ENCODE measurements at regions not wholly inside any gene's neighbourhood (a gene's known extent, or its start where the extent isn't known, plus 50 kb on each side); places are given as distances from the start of the nearest gene placed in this dataset.
"Not testable (repeated sequence)": the region's sequence is repeated elsewhere in the genome, so short reads cannot be mapped to it uniquely, and the experiment has no call there.

DNA sequence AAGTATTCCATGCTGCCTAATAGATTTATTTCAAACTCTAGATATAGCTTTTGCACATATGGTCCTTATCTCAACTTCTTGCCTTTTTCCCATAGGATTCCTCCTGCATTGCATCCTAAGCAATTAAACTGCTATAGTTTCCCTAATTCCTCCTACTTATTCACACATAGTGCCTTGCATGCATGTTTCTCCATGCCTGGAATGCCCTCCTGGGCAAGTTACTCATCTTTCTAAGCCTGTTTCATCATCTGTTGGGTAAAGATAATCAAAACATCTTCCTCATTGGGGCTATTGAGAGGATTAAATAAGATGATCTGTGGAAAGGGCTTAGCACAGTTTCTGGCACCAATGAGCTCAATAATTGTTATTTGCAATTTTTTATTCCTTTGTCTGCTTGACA, 726.5 kb downstream of the SLC4A3 start:
- no peaks in the 10 kb centered on the region for H3K4me1 Mint-ChIP-seq
- peaks cover 1% of the 10 kb centered on the region for H3K9me3 Mint-ChIP-seq
- no peak overlapping the region for H3K27ac Mint-ChIP-seq
- no peak overlapping the region for H3K4me3 Mint-ChIP-seq
- H3K36me3 Mint-ChIP-seq: no peaks in the 10 kb centered on the region
- no peak for ATAC-seq (ENCODE audit: low read depth)
- no peaks in the 10 kb centered on the region for H3K27me3 Mint-ChIP-seq
- DNase-seq (ENCODE audit: low spot score in 2 of 2): no peak

DNA sequence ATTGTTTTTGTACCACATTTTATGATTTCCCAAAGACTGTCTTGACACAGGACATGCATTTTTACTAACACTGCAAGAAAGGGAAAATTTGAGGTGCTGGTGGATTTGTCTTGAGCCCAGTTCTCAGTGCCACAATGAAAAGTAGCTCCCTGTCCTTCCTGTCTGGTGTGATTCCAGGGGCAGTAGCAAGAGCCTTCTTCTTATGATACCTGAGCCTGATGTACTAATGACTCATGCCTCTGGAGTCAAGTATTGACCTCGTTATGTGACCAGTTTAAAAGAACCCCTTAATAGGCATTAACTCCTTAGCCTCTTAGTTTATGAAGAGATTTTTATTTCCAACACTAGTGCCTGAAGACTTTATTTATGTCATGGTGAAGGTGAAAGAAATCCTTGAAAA, 728.6 kb downstream of the SLC4A3 start:
- no peak for DNase-seq (ENCODE audit: low spot score in 2 of 2)
- H3K27ac Mint-ChIP-seq: no peak overlapping the region
- H3K9me3 Mint-ChIP-seq: peaks cover 1% of the 10 kb centered on the region
- no peak for ATAC-seq (ENCODE audit: low read depth)
- H3K36me3 Mint-ChIP-seq: no peaks in the 10 kb centered on the region
- no peak overlapping the region for H3K4me3 Mint-ChIP-seq
- H3K4me1 Mint-ChIP-seq: no peaks in the 10 kb centered on the region
- no peaks in the 10 kb centered on the region for H3K27me3 Mint-ChIP-seq

GRCh38 chr2:220365023-220365422, 737.6 kb downstream of the SLC4A3 start:
- Mint-ChIP-seq H3K4me3 (no peak overlapping the region), H3K36me3 (no peaks in the 10 kb centered on the region), H3K4me1 (no peaks in the 10 kb centered on the region), H3K27me3 (no peaks in the 10 kb centered on the region), H3K9me3 (peaks cover 4% of the 10 kb centered on the region), H3K27ac (no peak overlapping the region)
- ATAC-seq (ENCODE audit: low read depth) (no peak), DNase-seq (ENCODE audit: low spot score in 2 of 2) (no peak)

DNA sequence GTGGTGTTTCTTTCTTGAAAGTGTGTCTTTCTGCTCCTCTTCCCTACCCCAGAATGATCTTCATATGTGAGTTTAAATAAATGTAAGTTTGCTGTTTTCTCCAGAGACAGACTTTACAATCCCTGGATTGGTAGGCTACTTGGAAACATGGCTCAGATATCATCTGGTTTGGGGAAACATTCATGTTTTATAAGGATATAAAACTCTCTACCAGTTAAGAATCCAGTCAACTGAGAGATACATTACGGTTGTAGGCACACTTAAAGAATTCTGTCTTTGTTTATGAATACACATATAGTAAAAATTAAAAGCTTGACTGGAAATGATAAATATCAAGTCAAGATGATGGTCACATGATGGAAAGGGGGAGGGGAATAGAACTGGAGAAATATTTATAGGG, 739.3 kb downstream of the SLC4A3 start:
- H3K4me3 Mint-ChIP-seq: no peak overlapping the region
- no peak for ATAC-seq (ENCODE audit: low read depth)

GRCh38 chr2:220370764-220371163, 743.3 kb downstream of the SLC4A3 start:
- no peak for ATAC-seq (ENCODE audit: low read depth)
- H3K27ac Mint-ChIP-seq: no peak overlapping the region
- no peak for DNase-seq (ENCODE audit: low spot score in 2 of 2)
- no peak overlapping the region for H3K4me3 Mint-ChIP-seq
- no peaks in the 10 kb centered on the region for H3K4me1 Mint-ChIP-seq
- no peaks in the 10 kb centered on the region for H3K36me3 Mint-ChIP-seq
- no peaks in the 10 kb centered on the region for H3K9me3 Mint-ChIP-seq
- no peaks in the 10 kb centered on the region for H3K27me3 Mint-ChIP-seq

More for the DNA sequence above, 739.3 kb downstream of the SLC4A3 start:
- no peak for DNase-seq (ENCODE audit: low spot score in 2 of 2)
- Mint-ChIP-seq H3K9me3 (peaks cover 3% of the 10 kb centered on the region), H3K27me3 (no peaks in the 10 kb centered on the region), H3K27ac (no peak overlapping the region), H3K4me1 (no peaks in the 10 kb centered on the region), H3K36me3 (no peaks in the 10 kb centered on the region)

GRCh38 chr2:220371211-220371610, 743.8 kb downstream of the SLC4A3 start:
- H3K27me3 Mint-ChIP-seq: no peaks in the 10 kb centered on the region
- no peaks in the 10 kb centered on the region for H3K9me3 Mint-ChIP-seq
- DNase-seq (ENCODE audit: low spot score in 2 of 2) (no peak), ATAC-seq (ENCODE audit: low read depth) (no peak)
- H3K4me1 Mint-ChIP-seq: no peaks in the 10 kb centered on the region
- H3K36me3 Mint-ChIP-seq: no peaks in the 10 kb centered on the region
- no peak overlapping the region for H3K27ac Mint-ChIP-seq
- H3K4me3 Mint-ChIP-seq: no peak overlapping the region

DNA sequence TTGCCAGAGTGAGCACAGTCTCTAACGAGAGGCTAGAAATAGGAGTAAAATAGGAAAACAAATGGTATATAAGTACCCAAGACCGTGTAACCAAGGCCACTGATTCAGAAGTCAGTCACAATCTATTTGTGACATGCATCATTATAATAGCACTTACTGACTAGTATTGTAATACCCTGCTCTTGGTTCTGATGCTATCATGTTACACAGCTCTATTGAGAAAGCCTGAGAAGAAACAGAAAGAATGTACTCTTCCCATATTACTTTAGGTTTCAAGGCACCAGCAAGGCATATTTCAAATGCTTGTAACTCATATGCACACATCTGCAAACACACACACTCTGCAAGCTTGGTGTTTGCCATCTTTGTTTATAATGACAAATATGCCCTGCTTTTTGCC, 746.4 kb downstream of the SLC4A3 start:
- no peaks in the 10 kb centered on the region for H3K27me3 Mint-ChIP-seq
- H3K27ac Mint-ChIP-seq: no peak overlapping the region
- DNase-seq (ENCODE audit: low spot score in 2 of 2) (no peak), ATAC-seq (ENCODE audit: low read depth) (no peak)
- H3K4me1 Mint-ChIP-seq: no peaks in the 10 kb centered on the region
- no peak overlapping the region for H3K4me3 Mint-ChIP-seq
- H3K9me3 Mint-ChIP-seq: no peaks in the 10 kb centered on the region
- no peaks in the 10 kb centered on the region for H3K36me3 Mint-ChIP-seq

DNA sequence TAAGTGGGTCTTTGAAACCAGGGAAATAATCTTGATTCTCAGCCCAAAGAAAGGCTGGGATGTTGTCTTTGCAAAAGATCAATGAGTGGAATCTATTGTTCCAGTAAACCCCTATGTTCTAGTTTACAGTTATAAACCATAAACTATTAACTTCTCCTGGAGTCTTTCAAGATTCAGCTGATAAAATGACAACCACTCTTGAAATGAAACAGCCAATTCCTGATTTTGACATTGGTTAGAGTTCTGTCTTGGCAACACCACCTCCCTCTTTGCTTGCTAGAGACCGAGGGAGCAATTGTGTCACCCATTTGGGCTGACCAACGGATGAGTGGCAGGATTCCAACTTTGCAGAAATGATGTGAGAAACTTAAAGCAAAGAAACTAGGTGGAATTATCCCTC, 746.9 kb downstream of the SLC4A3 start:
- no peaks in the 10 kb centered on the region for H3K4me1 Mint-ChIP-seq
- no peaks in the 10 kb centered on the region for H3K27me3 Mint-ChIP-seq
- no peak for ATAC-seq (ENCODE audit: low read depth)
- H3K27ac Mint-ChIP-seq: no peak overlapping the region
- no peaks in the 10 kb centered on the region for H3K36me3 Mint-ChIP-seq
- no peaks in the 10 kb centered on the region for H3K9me3 Mint-ChIP-seq
- DNase-seq (ENCODE audit: low spot score in 2 of 2): no peak
- no peak overlapping the region for H3K4me3 Mint-ChIP-seq

GRCh38 chr2:220377482-220378155, 750.2 kb downstream of the SLC4A3 start:
- Mint-ChIP-seq H3K9me3 (peaks cover 2% of the 10 kb centered on the region), H3K27me3 (no peaks in the 10 kb centered on the region), H3K4me1 (no peaks in the 10 kb centered on the region), H3K4me3 (no peak overlapping the region), H3K36me3 (no peaks in the 10 kb centered on the region), H3K27ac (no peak overlapping the region)
- ATAC-seq (ENCODE audit: low read depth): no peak
- DNase-seq (ENCODE audit: low spot score in 2 of 2): no peak

- H3K4me3 Mint-ChIP-seq; H3K9me3 Mint-ChIP-seq; H3K27ac Mint-ChIP-seq; H3K36me3 Mint-ChIP-seq; H3K27me3 Mint-ChIP-seq; H3K4me1 Mint-ChIP-seq; DNase-seq (ENCODE audit: low spot score in 2 of 2); ATAC-seq (ENCODE audit: low read depth): not testable (repeated sequence)
Observed at GRCh38 chr2:220387758-220388157, 760.3 kb downstream of the SLC4A3 start.

DNA sequence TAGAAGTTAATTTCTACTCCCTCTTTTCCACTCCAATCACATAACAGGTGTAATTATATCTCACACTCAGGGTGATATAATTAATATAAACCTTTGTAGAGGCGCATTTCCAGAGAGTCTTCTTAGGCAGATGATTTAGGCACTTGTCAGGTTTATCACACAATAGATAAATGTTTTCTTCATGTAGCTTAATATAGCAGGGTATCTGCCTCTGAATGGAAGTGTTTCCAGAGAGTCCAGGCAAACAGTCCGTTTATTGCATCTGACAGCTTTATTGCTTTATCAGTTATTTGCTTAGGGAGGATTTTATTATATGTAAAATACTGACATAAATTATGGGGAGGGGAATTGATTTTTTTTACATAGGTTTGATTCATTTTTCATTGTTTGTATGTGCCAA, 766.3 kb downstream of the SLC4A3 start:
- Mint-ChIP-seq H3K4me1 (no peaks in the 10 kb centered on the region), H3K9me3 (no peaks in the 10 kb centered on the region), H3K27me3 (no peaks in the 10 kb centered on the region), H3K4me3 (no peak overlapping the region), H3K36me3 (no peaks in the 10 kb centered on the region), H3K27ac (no peak overlapping the region)
- no peak for ATAC-seq (ENCODE audit: low read depth)
- no peak for DNase-seq (ENCODE audit: low spot score in 2 of 2)

DNA sequence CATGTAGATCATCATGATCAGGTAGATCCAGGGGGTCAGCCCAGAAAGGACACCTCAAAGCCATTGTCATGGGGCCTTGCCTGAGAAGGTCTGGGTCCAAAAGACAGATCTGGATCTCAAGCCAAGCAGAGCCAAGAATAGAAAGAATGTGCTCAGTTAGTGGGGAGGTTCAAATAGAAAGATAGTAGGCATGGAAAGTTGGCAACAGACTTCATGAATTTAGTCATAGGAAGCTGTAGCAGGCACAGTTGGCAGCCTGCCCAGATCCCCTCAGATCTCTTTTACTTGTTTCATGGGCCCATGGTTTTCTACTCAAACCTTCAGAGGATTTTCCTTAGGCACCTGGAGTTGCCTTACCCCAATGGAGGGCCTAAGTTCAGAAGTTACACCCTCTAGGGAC, 767.0 kb downstream of the SLC4A3 start:
- no peak overlapping the region for H3K4me3 Mint-ChIP-seq
- no peaks in the 10 kb centered on the region for H3K9me3 Mint-ChIP-seq
- H3K36me3 Mint-ChIP-seq: no peaks in the 10 kb centered on the region
- H3K27me3 Mint-ChIP-seq: no peaks in the 10 kb centered on the region
- DNase-seq (ENCODE audit: low spot score in 2 of 2) (no peak), ATAC-seq (ENCODE audit: low read depth) (no peak)
- H3K27ac Mint-ChIP-seq: no peak overlapping the region
- no peaks in the 10 kb centered on the region for H3K4me1 Mint-ChIP-seq

GRCh38 chr2:220396287-220396686, 768.9 kb downstream of the SLC4A3 start:
- H3K4me3 Mint-ChIP-seq: no peak overlapping the region
- H3K4me1 Mint-ChIP-seq: no peaks in the 10 kb centered on the region
- DNase-seq (ENCODE audit: low spot score in 2 of 2) (no peak), ATAC-seq (ENCODE audit: low read depth) (no peak)
- H3K36me3 Mint-ChIP-seq: no peaks in the 10 kb centered on the region
- no peaks in the 10 kb centered on the region for H3K27me3 Mint-ChIP-seq
- H3K27ac Mint-ChIP-seq: no peak overlapping the region
- H3K9me3 Mint-ChIP-seq: peaks cover 3% of the 10 kb centered on the region

- no peak overlapping the region for H3K27ac Mint-ChIP-seq
- DNase-seq (ENCODE audit: low spot score in 2 of 2): no peak
- ATAC-seq (ENCODE audit: low read depth): no peak
- H3K27me3 Mint-ChIP-seq: no peaks in the 10 kb centered on the region
- no peaks in the 10 kb centered on the region for H3K36me3 Mint-ChIP-seq
- no peak overlapping the region for H3K4me3 Mint-ChIP-seq
- H3K9me3 Mint-ChIP-seq: peaks cover 23% of the 10 kb centered on the region
- no peaks in the 10 kb centered on the region for H3K4me1 Mint-ChIP-seq
Observed at GRCh38 chr2:220410296-220410695, 782.9 kb downstream of the SLC4A3 start.

DNA sequence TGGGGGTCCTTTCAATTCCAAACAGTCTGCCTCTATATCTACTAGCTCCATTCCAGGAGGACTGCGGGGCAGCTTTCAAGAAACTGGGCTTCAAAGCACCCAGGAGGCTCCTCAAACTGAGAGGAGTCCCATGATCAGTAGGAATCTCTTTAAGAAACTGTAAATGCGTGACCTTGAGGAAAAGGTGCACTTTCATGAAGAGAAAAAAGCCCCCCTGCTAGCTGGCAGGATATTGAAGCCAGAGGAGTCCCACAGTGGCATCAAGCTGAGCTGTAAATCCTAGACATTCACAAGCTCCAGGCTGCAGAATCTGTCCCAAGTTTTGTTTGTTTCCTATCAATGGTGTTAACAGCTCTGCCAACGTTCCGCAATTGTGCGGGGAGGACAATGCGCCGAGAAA, 790.1 kb downstream of the SLC4A3 start:
- ATAC-seq (ENCODE audit: low read depth) (no peak), DNase-seq (ENCODE audit: low spot score in 2 of 2) (no peak)
- Mint-ChIP-seq H3K9me3 (peaks cover 4% of the 10 kb centered on the region), H3K4me3 (no peak overlapping the region), H3K27me3 (no peaks in the 10 kb centered on the region), H3K36me3 (no peaks in the 10 kb centered on the region), H3K4me1 (no peaks in the 10 kb centered on the region), H3K27ac (no peak overlapping the region)

Data from memory B cell (primary cell).